Bronchial epithelial cell (primary cell): ENCODE measurements at regions not wholly inside any gene's neighbourhood (a gene's known extent, or its start where the extent isn't known, plus 50 kb on each side); places are given as distances from the start of the nearest gene placed in this dataset.
"Not testable (repeated sequence)": the region's sequence is repeated elsewhere in the genome, so short reads cannot be mapped to it uniquely, and the experiment has no call there.

Source experiments
- DNase-seq: peaks from one replicate; pipeline ENCODE4 v3.0.0-alpha.2; 2010; ENCODE audit warnings: low read depth
- FAIRE-seq: peaks from 2 replicates; lab custom pipeline; 2011; peaks lifted over from hg19 to GRCh38; lab: Jason Lieb, UNC
- H3K27me3 ChIP-seq: 2 replicates; pipeline ENCODE4 v1.5.1; 2011; ENCODE audit warnings: low read length; ENCODE audit not compliant: control insufficient read depth, insufficient read depth
- H3K36me3 ChIP-seq: 2 replicates; pipeline ENCODE4 v1.5.1; 2011; ENCODE audit warnings: low read length; ENCODE audit not compliant: control insufficient read depth, insufficient read depth
- H3K4me3 ChIP-seq: 2 replicates; pipeline ENCODE4 v1.5.1; 2011; ENCODE audit warnings: mild to moderate bottlenecking, low read depth, low read length, control low read depth
- TF ChIP-seq, protein P1 (sequence below): IDR thresholded peaks from 2 replicates; pipeline ENCODE4 v1.5.1; 2011; ENCODE audit warnings: mild to moderate bottlenecking, moderate library complexity, low read length, control low read depth, inconsistent platforms; ENCODE audit not compliant: insufficient read depth, severe bottlenecking

DNA sequence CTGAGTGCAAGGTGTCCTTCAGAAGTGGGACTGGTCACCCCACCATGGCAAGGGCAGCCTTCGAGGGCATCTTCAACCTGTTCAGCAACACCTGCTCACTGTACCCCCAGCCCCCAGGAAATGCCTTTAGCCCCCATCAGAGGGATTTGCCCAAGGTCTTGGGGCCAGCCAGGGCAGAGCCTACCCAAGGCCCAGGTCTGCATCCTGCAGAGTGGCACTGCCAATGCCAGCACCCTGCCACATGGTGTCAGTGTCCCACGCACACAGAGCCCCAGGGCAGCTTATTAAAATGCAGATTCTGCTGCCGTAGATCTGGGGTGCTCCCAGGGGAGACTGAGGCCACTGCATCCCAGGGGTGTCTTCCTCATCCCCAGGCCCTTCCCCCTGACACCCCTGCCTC, 106.2 kb upstream of the KCTD7 start:
- Histone ChIP-seq H3K27me3 (no peaks in the 10 kb centered on the region), H3K36me3 (no peaks in the 10 kb centered on the region), H3K4me3 (no peak overlapping the region)
- TF ChIP-seq, protein P1, sequence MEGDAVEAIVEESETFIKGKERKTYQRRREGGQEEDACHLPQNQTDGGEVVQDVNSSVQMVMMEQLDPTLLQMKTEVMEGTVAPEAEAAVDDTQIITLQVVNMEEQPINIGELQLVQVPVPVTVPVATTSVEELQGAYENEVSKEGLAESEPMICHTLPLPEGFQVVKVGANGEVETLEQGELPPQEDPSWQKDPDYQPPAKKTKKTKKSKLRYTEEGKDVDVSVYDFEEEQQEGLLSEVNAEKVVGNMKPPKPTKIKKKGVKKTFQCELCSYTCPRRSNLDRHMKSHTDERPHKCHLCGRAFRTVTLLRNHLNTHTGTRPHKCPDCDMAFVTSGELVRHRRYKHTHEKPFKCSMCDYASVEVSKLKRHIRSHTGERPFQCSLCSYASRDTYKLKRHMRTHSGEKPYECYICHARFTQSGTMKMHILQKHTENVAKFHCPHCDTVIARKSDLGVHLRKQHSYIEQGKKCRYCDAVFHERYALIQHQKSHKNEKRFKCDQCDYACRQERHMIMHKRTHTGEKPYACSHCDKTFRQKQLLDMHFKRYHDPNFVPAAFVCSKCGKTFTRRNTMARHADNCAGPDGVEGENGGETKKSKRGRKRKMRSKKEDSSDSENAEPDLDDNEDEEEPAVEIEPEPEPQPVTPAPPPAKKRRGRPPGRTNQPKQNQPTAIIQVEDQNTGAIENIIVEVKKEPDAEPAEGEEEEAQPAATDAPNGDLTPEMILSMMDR = peak; percentile 39
- DNase-seq = no peak
- no peak for FAIRE-seq

DNA sequence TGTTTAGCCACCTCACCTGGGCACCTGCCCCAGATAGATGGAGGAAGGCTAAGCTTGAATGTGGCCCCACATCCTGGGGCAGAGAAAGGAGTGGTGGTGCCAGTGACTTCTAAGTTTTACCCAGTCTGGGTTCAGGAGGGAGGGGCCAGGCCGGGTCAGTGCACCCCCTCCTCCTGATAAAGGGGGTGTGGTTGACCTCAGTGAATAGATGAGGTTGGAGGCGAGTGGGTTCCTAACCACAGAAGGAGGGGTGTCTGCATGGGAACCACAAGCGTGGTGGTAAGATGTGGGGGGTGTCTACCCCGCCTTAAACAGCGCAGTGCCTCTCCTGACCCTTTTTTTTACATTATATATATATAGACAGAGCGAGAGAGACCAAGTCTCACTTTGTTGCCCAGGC, 105.3 kb upstream of the KCTD7 start:
- no peak for DNase-seq
- TF ChIP-seq, protein P1 = no peak
- Histone ChIP-seq H3K4me3 (no peak overlapping the region), H3K27me3 (no peaks in the 10 kb centered on the region), H3K36me3 (no peaks in the 10 kb centered on the region)
- FAIRE-seq = no peak

DNA sequence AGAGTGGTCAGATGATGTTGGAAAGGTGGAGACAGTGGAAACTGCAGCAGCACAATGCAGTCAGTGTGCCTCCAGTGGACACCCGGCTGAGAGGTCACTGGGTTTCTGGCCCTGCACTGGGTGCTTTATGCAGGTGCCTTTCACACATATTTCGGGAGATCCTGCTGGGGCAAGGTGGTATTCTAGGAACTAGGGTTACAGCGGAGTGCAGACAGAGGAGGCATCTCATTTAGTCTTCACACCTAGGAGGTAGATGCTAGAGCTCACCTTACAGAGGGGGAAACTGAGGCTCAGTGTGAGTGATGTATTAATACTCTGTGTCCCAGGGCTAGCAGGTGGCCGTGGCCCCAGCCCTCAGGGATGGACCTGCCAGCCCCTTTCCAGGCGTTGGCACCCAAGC, 103.9 kb upstream of the KCTD7 start:
- no peaks in the 10 kb centered on the region for H3K27me3 ChIP-seq
- no peak overlapping the region for H3K4me3 ChIP-seq
- H3K36me3 ChIP-seq = no peaks in the 10 kb centered on the region
- TF ChIP-seq, protein P1 = no peak
- DNase-seq (no peak), FAIRE-seq (no peak)

DNA sequence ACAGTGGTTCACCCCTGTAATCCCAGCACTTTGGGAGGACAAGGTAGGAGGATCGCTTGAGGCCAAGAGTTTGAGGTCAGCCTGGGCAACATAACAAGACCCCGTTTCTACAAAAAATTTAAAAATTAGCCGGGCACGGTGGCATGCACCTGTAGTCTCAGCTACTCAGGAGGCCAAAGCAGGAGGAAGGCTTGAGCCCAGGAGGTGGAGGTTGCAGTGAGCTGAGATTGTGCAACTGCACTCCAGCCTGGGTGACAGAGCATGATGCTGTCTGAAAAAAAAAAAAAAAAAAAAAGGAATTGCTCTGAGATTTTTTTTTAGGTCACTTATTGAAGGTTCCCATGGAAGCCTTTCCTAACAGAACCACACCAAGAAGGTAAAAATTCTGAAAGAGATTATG, 101.9 kb upstream of the KCTD7 start:
- FAIRE-seq, H3K27me3 ChIP-seq, DNase-seq: not testable (repeated sequence)

DNA sequence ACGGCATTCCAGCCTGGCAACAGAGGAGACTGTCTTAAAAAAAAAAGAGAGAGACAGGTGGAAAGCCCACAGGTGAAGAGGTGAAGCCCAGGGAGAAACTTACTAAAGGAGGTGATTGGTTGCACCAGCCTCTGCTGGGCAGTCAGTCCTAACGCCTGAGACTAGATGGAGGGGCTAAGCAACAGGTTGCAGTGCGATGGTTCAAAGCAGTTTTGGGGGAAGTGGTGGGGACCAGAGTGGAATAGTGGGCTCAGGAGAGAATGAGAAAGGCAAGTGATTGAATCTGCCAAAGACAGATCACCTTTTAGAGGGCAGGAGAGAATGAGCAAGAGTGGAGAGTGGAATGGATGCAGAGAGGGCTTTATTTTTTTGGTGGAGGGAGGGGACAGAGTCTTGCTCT, 100.0 kb upstream of the KCTD7 start:
- Histone ChIP-seq H3K4me3 (no peak overlapping the region), H3K36me3 (no peaks in the 10 kb centered on the region), H3K27me3 (no peaks in the 10 kb centered on the region)
- FAIRE-seq = no peak
- TF ChIP-seq, protein P1 = no peak
- no peak for DNase-seq

More for the DNA sequence above, 101.9 kb upstream of the KCTD7 start:
- not testable (repeated sequence) for H3K4me3 ChIP-seq, H3K36me3 ChIP-seq

DNA sequence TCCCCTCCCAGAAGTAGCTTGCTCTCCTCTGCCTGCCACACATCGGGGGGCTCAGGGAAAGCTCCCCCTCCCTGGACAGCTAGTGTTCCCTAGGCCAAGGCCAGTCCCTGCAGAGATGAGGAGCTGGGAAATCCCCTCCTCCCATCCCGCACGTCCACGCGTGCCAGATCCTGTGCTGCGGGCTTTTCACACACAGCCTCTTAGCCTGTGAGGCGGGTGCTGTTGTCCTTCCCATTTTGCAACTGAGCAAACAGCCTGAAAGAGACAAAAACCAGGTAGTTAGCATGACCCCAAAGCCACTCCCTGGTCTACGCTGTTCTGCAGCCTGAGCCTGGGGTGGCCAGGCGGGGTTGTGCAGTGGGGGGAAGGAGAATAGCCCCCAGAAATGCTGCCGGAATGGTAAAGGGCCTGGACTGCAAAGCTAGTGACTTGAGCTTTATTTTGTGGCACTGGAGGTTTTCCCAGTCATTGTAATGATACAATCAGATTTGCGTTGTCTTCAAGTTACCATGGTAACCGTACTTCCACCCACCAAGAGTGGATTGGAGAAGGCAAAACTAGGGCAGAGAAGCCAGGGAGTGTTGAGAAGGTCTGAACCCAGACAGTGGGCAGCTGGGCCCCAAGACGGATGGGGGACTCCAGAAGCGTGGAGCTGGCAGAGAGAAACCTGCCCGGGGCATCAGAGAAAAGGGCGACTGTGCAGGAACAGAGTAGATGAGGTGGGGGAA, 98.6 kb upstream of the KCTD7 start:
- no peaks in the 10 kb centered on the region for H3K36me3 ChIP-seq
- FAIRE-seq (no peak), DNase-seq (no peak)
- H3K4me3 ChIP-seq = no peak overlapping the region
- TF ChIP-seq, protein P1 = no peak
- no peaks in the 10 kb centered on the region for H3K27me3 ChIP-seq
